ENCODE measurements at regions not wholly inside any gene's neighbourhood (a gene's known extent, or its start where the extent isn't known, plus 50 kb on each side); places are given as distances from the start of the nearest gene placed in this dataset.

DNA sequence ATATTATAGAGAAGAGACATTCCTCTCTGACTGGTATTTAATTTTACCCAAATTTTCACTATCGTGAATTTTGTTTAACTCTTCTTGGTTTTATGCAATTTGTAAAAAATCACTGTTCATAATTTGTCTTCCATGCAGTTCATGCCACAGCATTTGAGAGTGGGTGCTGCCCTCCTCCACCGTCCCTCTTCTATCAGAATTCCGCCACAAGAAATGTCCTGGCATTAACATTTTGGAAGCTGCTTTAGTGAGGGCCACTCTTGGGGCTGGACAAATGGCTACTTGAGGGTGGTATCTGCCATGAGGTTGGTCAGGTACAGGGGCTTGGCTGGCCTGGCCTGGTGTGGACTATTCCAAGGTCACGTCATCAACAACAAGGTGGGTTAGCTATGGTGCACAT, 68.3 kb upstream of the CLDN5 start:
- TF ChIP-seq CTCF (IDR thresholded peaks at IDR 0.05): no peak
- TF ChIP-seq POLR2A (IDR thresholded peaks at IDR 0.05): no peak
